Rectal smooth muscle tissue (tissue), 1 donor: ENCODE measurements at regions not wholly inside any gene's neighbourhood (a gene's known extent, or its start where the extent isn't known, plus 50 kb on each side); places are given as distances from the start of the nearest gene placed in this dataset.

ENCODE experiments used
- H3K27ac ChIP-seq: one replicate; pipeline ENCODE4 v1.7.0; 2013; ENCODE audit warnings: low read depth, low read length, inconsistent platforms
- H3K27me3 ChIP-seq: one replicate; pipeline ENCODE4 v1.7.0; 2013; ENCODE audit warnings: low read length; ENCODE audit not compliant: control insufficient read depth, insufficient read depth
- H3K36me3 ChIP-seq: one replicate; pipeline ENCODE4 v1.7.0; 2013; ENCODE audit warnings: low read length; ENCODE audit not compliant: control insufficient read depth, insufficient read depth
- H3K4me1 ChIP-seq: one replicate; pipeline ENCODE4 v1.7.0; 2013; ENCODE audit warnings: low read length; ENCODE audit not compliant: control insufficient read depth, insufficient read depth
- H3K4me3 ChIP-seq: one replicate; pipeline ENCODE4 v1.7.0; 2013; ENCODE audit warnings: low read length
- H3K9ac ChIP-seq: one replicate; pipeline ENCODE4 v1.7.0; 2013; ENCODE audit warnings: low read length

GRCh38 chr2:157106950-157107349 is 150.6 kb upstream of the GALNT5 start:
- H3K36me3 ChIP-seq = no peaks in the 10 kb centered on the region
- no peak overlapping the region for H3K4me3 ChIP-seq

GRCh38 chr2:157107460-157107859 is 150.0 kb upstream of the GALNT5 start:
- H3K4me3 ChIP-seq = no peak overlapping the region
- H3K27ac ChIP-seq = no peak overlapping the region
- H3K27me3 ChIP-seq = no peaks in the 10 kb centered on the region
- no peaks in the 10 kb centered on the region for H3K36me3 ChIP-seq
- no peaks in the 10 kb centered on the region for H3K4me1 ChIP-seq
- no peak overlapping the region for H3K9ac ChIP-seq

More at GRCh38 chr2:157106950-157107349, 150.6 kb upstream of the GALNT5 start:
- H3K27ac ChIP-seq = no peak overlapping the region
- H3K4me1 ChIP-seq = no peaks in the 10 kb centered on the region
- no peak overlapping the region for H3K9ac ChIP-seq
- no peaks in the 10 kb centered on the region for H3K27me3 ChIP-seq

- H3K4me1 ChIP-seq = no peaks in the 10 kb centered on the region
- no peaks in the 10 kb centered on the region for H3K27me3 ChIP-seq
- no peak overlapping the region for H3K27ac ChIP-seq
- H3K9ac ChIP-seq = no peak overlapping the region
- H3K36me3 ChIP-seq = no peaks in the 10 kb centered on the region
- no peak overlapping the region for H3K4me3 ChIP-seq
Measured at GRCh38 chr2:157107877-157108276, 149.6 kb upstream of the GALNT5 start.

- H3K27me3 ChIP-seq = no peaks in the 10 kb centered on the region
- H3K36me3 ChIP-seq = no peaks in the 10 kb centered on the region
- no peak overlapping the region for H3K9ac ChIP-seq
- H3K4me1 ChIP-seq = no peaks in the 10 kb centered on the region
- H3K27ac ChIP-seq = no peak overlapping the region
- H3K4me3 ChIP-seq = no peak overlapping the region
Measured at GRCh38 chr2:157122776-157123175, 134.7 kb upstream of the GALNT5 start.

GRCh38 chr2:157124731-157125130 is 132.8 kb upstream of the GALNT5 start:
- Histone ChIP-seq H3K27ac (no peak overlapping the region), H3K36me3 (no peaks in the 10 kb centered on the region), H3K4me3 (no peak overlapping the region), H3K4me1 (no peaks in the 10 kb centered on the region), H3K27me3 (no peaks in the 10 kb centered on the region), H3K9ac (no peak overlapping the region)

- H3K9ac ChIP-seq = no peak overlapping the region
- H3K4me3 ChIP-seq = no peak overlapping the region
- H3K4me1 ChIP-seq = no peaks in the 10 kb centered on the region
- H3K27ac ChIP-seq = no peak overlapping the region
- no peaks in the 10 kb centered on the region for H3K36me3 ChIP-seq
- no peaks in the 10 kb centered on the region for H3K27me3 ChIP-seq
Measured at GRCh38 chr2:157125685-157126084, 131.8 kb upstream of the GALNT5 start.

- Histone ChIP-seq H3K4me3 (no peak overlapping the region), H3K9ac (no peak overlapping the region), H3K4me1 (no peaks in the 10 kb centered on the region), H3K27ac (no peak overlapping the region), H3K27me3 (no peaks in the 10 kb centered on the region), H3K36me3 (no peaks in the 10 kb centered on the region)
Measured at GRCh38 chr2:157127249-157128012, 130.1 kb upstream of the GALNT5 start.

GRCh38 chr2:157143901-157144300 is 113.6 kb upstream of the GALNT5 start:
- Histone ChIP-seq H3K4me3 (no peak overlapping the region), H3K36me3 (no peaks in the 10 kb centered on the region), H3K4me1 (no peaks in the 10 kb centered on the region), H3K9ac (no peak overlapping the region), H3K27me3 (no peaks in the 10 kb centered on the region), H3K27ac (no peak overlapping the region)

- no peaks in the 10 kb centered on the region for H3K27me3 ChIP-seq
- no peak overlapping the region for H3K4me3 ChIP-seq
- no peak overlapping the region for H3K9ac ChIP-seq
- H3K4me1 ChIP-seq = no peaks in the 10 kb centered on the region
- no peak overlapping the region for H3K27ac ChIP-seq
- no peaks in the 10 kb centered on the region for H3K36me3 ChIP-seq
Measured at GRCh38 chr2:157149270-157149669, 108.2 kb upstream of the GALNT5 start.

- Histone ChIP-seq H3K27ac (no peak overlapping the region), H3K9ac (no peak overlapping the region), H3K27me3 (no peaks in the 10 kb centered on the region), H3K36me3 (no peaks in the 10 kb centered on the region), H3K4me1 (no peaks in the 10 kb centered on the region), H3K4me3 (no peak overlapping the region)
Measured at GRCh38 chr2:157150747-157151146, 106.8 kb upstream of the GALNT5 start.

GRCh38 chr2:157152362-157152761 is 105.1 kb upstream of the GALNT5 start:
- no peak overlapping the region for H3K9ac ChIP-seq
- no peak overlapping the region for H3K4me3 ChIP-seq
- no peaks in the 10 kb centered on the region for H3K27me3 ChIP-seq
- H3K4me1 ChIP-seq = no peaks in the 10 kb centered on the region
- H3K27ac ChIP-seq = no peak overlapping the region
- no peaks in the 10 kb centered on the region for H3K36me3 ChIP-seq

GRCh38 chr2:157155992-157156391 is 101.5 kb upstream of the GALNT5 start:
- Histone ChIP-seq H3K9ac (no peak overlapping the region), H3K27ac (no peak overlapping the region), H3K27me3 (no peaks in the 10 kb centered on the region), H3K4me3 (no peak overlapping the region), H3K36me3 (no peaks in the 10 kb centered on the region), H3K4me1 (no peaks in the 10 kb centered on the region)

- Histone ChIP-seq H3K27ac (no peak overlapping the region), H3K9ac (no peak overlapping the region), H3K36me3 (no peaks in the 10 kb centered on the region), H3K4me3 (no peak overlapping the region), H3K27me3 (no peaks in the 10 kb centered on the region), H3K4me1 (no peaks in the 10 kb centered on the region)
Measured at GRCh38 chr2:157158111-157158510, 99.4 kb upstream of the GALNT5 start.
